ENCODE measurements at regions not wholly inside any gene's neighbourhood (a gene's known extent, or its start where the extent isn't known, plus 50 kb on each side); places are given as distances from the start of the nearest gene placed in this dataset.

- Histone ChIP-seq H3K4me3 (replicated peaks in 1 of 2; ENCODE audit: low read depth in 1 of 2, low read length in 2 of 2) (no peak overlapping the region), H4K20me1 (ENCODE audit: insufficient read depth) (no peaks in the 10 kb centered on the region), H3K9me3 (ENCODE audit: control insufficient read depth in 1 of 2, insufficient read depth in 1 of 2, low read depth in 1 of 2, low read length in 2 of 2) (no peaks in the 10 kb centered on the region), H3K9me2 (ENCODE audit: insufficient read depth) (no peaks in the 10 kb centered on the region; the same call in 1 of the 2 replicates), H3K9ac (ENCODE audit: low read length) (no peak overlapping the region), H3K4me1 (ENCODE audit: control insufficient read depth in 1 of 2, insufficient read depth in 2 of 2, low read length in 2 of 2) (no peaks in the 10 kb centered on the region), H3K27me3 (ENCODE audit: insufficient read depth, low read length) (no peaks in the 10 kb centered on the region), H3K79me2 (ENCODE audit: insufficient read depth, low read length) (no peaks in the 10 kb centered on the region), H3K27ac (ENCODE audit: low read depth, low read length) (no peak overlapping the region), H3K36me3 (ENCODE audit: control insufficient read depth in 1 of 2, insufficient read depth in 2 of 2, low read length in 2 of 2) (no peaks in the 10 kb centered on the region), H2AFZ (ENCODE audit: low read depth, low read length, poor library complexity, severe bottlenecking) (peak overlapping the region; percentile 32), H3K4me2 (ENCODE audit: low read length) (no peak overlapping the region)
- no peak for ATAC-seq
- CTCF ChIA-PET: no interaction called here
- no TSS peak for BruUV-seq (replicated peaks)
- TF ChIP-seq FOSL1 (IDR thresholded peaks at IDR 0.05; ENCODE audit: low read depth): no peak
- TF ChIP-seq RAD21 (IDR thresholded peaks at IDR 0.05; ENCODE audit: low read depth): no peak
- no peak for TF ChIP-seq ZBTB33 (IDR thresholded peaks at IDR 0.05; ENCODE audit: extremely low read depth, insufficient replicate concordance, low read length)
- no peak for TF ChIP-seq ATF3 (IDR thresholded peaks at IDR 0.05)
- no peak for TF ChIP-seq JUND (IDR thresholded peaks at IDR 0.05)
- no peak for TF ChIP-seq CTCF (IDR thresholded peaks at IDR 0.05 in 2 of 3, conservative IDR thresholded peaks at IDR 0.05 in 1 of 3; ENCODE audit: borderline replicate concordance in 1 of 3, insufficient read depth in 1 of 3, low read depth in 2 of 3, low read length in 2 of 3)
- TF ChIP-seq SIN3A (IDR thresholded peaks at IDR 0.05; ENCODE audit: low read depth): no peak
- no peak for TF ChIP-seq ELF1 (IDR thresholded peaks at IDR 0.05; ENCODE audit: borderline replicate concordance, low read depth)
- TF ChIP-seq ZNF274 (IDR thresholded peaks at IDR 0.05; ENCODE audit: low read depth, low read length): no peak
- no peak for TF ChIP-seq EZH2 (IDR thresholded peaks at IDR 0.05)
- no peak for TF ChIP-seq POLR2AphosphoS5 (IDR thresholded peaks at IDR 0.05; ENCODE audit: low read depth, low read length)
- TF ChIP-seq REST (IDR thresholded peaks at IDR 0.05; ENCODE audit: low read depth): no peak
- TF ChIP-seq TCF7L2 (IDR thresholded peaks at IDR 0.05; ENCODE audit: borderline replicate concordance, extremely low read depth, insufficient read depth, insufficient read length): no peak
- TF ChIP-seq EZH2phosphoT487 (IDR thresholded peaks at IDR 0.05; ENCODE audit: borderline replicate concordance): no peak
- TF ChIP-seq MAX (IDR thresholded peaks at IDR 0.05): no peak
- TF ChIP-seq SP1 (IDR thresholded peaks at IDR 0.05; ENCODE audit: low read depth): no peak
- no peak for TF ChIP-seq POLR2A (IDR thresholded peaks at IDR 0.05; ENCODE audit: borderline replicate concordance, extremely low read depth, insufficient read depth, insufficient read length)
- TF ChIP-seq EGR1 (IDR thresholded peaks at IDR 0.05; ENCODE audit: low read depth): no peak
- TF ChIP-seq ZFX (IDR thresholded peaks at IDR 0.05): no peak
- RAD21 ChIA-PET (ENCODE audit: low non-redundant PET in 1 of 2, low total read pairs in 2 of 2, uncharacterized antibody in 2 of 2, unreplicated experiment in 2 of 2): no interaction called here
- POLR2A ChIA-PET: no interaction called here
- DNase-seq (ENCODE audit: low read depth, low spot score): no peak
- intact Hi-C loops (cut with micrococcal nuclease): no loop called here
Measured at GRCh38 chr5:104754311-104754995, 1191.9 kb upstream of the NUDT12 start.

All from HCT116 (cell line).